ENCODE measurements at regions not wholly inside any gene's neighbourhood (a gene's known extent, or its start where the extent isn't known, plus 50 kb on each side); places are given as distances from the start of the nearest gene placed in this dataset.
"Not testable (repeated sequence)": the region's sequence is repeated elsewhere in the genome, so short reads cannot be mapped to it uniquely, and the experiment has no call there.

- no peak for DNase-seq (ENCODE audit: low read depth)
Observed at GRCh38 chr9:134530724-134531123, 110.9 kb upstream of the COL5A1 start.

DNA sequence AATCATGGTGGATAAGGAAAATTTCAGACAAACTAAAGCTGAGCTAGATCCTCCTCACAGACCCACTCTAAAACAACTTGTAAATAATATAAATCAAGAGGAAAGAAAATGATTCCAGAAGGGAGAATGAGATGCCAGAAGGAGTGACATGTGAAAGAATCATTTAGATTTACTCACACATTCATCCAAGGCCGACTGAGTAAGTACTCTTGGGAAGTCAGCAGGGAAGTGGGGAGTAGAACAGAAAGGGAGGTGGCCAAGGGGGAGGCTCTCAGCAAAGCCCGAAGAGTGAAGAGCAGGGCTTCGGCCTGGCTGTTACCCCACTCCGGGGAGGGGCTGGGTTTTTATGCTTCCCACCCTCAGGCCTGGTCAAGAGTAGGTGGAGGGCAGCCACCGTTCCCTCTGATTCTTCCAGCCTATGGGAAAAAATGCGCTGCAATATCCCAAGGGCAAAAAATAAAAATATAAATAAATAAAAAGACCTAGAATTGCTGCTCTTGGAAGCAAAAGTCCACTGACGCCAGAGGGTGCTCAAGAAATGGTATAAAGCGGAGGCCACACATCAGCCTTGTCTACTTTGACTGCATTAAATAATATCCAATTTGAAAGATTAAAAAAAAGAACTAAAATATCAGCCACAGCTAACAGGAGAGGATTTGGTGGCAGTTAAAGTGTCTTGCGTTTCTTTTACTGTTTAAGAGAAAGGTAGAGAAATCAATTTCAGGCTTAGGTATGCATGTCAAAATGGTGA lies 110.2 kb upstream of the COL5A1 start:
- DNase-seq (ENCODE audit: low read depth) = no peak

DNA sequence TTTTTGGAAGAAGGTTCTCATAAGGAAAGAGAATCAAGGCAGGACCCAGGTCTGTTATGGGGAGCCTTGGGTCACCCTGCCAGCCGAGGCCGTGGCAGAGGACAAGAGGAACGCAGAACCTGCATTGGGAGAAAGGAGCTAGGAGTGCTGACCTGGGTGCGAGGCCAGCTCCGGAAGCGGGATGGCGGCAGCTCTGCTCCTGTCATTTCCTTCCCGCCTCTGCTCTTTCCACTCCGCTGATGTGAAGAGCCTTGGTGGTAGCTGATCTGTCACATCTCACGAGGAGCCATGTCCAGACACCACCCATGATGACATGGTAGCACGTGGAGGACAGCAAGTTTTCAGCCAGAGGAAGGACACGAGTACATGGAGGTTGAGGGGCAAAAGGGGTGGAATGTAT lies 109.5 kb upstream of the COL5A1 start:
- DNase-seq (ENCODE audit: low read depth) = no peak

- DNase-seq (ENCODE audit: low read depth) = not testable (repeated sequence)
Observed at GRCh38 chr9:134532661-134533060, 108.9 kb upstream of the COL5A1 start.

DNA sequence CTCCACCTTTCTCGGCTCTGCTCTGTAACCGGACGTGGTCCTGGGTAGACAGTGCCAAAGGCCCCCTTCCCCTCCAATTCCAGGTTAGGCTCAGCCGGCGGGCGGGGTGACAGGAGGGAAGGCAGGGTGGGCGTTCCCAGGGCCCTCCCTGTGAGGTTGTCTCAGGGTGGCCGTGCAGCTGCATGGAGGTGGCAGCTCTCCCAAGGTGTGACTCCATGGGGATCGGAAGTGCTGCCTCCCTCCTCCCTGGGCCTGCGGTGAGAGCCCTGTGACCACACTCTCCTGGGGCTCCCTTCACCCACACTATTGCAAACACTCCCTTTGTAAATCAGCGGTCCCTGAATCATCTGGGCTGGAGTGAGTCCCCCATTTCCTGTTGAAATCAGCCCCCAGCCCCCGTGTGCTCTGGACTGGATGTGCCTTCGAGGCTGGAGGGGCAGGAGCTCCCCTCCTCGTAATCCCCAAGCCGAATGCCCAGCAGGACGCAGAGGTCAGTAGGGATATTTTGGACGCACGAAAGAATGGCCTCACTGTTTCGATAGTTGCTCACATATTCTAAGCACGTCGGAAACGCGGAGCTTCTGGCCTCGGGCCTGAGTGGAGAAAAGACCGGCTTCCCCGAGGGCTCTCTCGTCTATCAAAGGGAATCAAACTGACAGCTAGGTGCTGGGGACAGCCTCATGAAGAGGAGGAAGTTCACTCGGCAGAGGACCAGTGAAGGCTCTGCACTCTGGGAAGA lies 107.6 kb upstream of the COL5A1 start:
- DNase-seq (ENCODE audit: low read depth) = no peak

GRCh38 chr9:134534661-134535080 lies 106.9 kb upstream of the COL5A1 start:
- DNase-seq (ENCODE audit: low read depth) = no peak

- DNase-seq (ENCODE audit: low read depth) = no peak
Observed at GRCh38 chr9:134535171-134535570, 106.4 kb upstream of the COL5A1 start.

- DNase-seq (ENCODE audit: low read depth) = no peak
Observed at GRCh38 chr9:134536101-134536900, 105.3 kb upstream of the COL5A1 start.

DNA sequence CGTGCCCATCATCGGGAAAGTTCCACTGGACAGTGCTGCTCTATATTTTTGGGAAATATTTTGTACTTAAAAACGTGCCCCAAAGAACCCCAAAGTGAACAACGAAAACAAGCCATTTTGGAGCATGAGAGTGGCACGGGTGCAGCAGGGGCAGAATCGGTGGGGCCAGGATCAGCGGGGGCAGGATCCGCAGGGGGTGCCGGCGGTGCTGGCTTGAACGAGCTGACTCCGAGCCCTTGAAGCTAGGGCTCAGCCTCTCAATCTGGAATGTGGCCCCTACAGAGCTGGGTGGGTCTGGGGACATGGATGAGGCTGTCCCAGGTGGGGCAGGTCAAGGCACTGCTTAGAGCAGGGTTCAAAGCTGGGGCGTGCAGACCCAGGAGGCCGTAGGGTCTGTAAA lies 104.7 kb upstream of the COL5A1 start:
- no peak for DNase-seq (ENCODE audit: low read depth)

- no peak for DNase-seq (ENCODE audit: low read depth)
Observed at GRCh38 chr9:134537951-134538641, 103.5 kb upstream of the COL5A1 start.

DNA sequence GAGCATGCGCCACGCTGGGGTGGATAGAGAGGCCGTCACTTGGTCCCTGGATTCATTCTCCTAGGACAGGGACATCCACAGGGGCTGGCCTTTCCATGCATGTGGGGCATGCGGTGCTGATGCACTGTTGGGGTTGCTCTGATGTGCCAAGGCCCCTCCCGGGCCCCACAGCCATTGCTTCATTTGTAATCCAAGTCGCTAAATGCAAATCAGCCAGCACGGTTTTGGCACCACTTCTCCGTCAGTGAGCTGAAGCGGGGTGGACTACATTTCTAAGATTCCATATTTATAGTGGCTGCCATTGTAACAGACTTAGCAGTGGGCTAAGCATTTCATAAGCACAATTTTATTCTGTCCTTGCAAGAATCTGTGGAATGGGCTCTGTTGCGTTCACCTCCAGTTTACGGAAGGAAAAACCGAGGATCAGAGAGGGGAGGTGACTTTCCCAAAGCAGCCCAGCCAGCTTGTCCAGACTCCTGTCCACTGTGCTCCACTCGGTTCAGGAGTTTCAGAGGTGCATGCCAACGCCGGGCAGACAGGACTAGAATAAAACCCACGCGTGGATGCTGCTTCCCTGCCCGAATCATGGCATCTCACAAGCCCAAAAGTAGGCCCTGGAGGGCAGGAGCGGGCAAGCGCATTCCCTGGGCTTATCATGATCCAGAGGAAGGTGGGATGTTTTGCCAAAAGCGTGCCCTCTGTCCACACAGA lies 102.6 kb upstream of the COL5A1 start:
- DNase-seq (ENCODE audit: low read depth) = no peak

- no peak for DNase-seq (ENCODE audit: low read depth)
Observed at GRCh38 chr9:134539586-134540194, 101.9 kb upstream of the COL5A1 start.

DNA sequence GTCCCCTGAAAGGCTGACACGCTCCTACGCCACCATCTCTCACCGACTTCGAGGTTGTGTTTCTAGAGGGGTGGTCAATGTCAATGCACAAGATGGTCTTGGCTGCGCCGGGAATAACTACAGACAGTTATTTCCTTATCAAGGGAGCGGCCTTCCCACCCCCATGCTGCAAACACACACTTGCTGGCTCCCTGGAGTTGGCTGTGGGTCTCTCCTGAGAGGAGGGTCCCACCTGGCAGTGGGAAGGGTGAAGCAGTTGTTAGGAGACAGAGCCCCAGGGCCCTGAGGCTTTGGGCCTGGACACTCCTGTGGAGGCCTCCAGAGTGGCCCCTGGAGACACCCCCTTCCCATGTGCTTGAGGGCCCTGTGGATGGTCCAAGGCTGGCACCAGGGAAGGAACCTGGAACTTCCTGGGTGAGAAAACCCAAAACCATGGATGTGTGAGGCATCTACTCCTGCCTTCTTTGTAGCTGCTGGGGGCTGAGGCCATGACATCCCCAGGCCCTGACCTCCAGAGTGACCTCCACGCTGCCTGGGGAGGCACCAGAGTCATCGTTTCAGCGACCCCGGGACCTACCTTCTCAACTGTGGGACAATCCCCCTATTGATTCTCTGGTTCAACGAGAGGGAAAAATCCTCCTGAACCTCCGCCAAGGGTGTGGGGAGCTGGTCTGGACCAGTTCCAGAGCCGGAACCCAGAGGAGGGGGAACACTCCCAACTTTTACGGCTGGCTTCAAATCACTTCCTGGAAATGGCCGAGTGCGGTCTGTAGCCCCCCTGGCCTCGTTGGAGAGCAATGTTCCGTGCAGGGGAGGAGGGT lies 101.1 kb upstream of the COL5A1 start:
- no peak for DNase-seq (ENCODE audit: low read depth)

DNA sequence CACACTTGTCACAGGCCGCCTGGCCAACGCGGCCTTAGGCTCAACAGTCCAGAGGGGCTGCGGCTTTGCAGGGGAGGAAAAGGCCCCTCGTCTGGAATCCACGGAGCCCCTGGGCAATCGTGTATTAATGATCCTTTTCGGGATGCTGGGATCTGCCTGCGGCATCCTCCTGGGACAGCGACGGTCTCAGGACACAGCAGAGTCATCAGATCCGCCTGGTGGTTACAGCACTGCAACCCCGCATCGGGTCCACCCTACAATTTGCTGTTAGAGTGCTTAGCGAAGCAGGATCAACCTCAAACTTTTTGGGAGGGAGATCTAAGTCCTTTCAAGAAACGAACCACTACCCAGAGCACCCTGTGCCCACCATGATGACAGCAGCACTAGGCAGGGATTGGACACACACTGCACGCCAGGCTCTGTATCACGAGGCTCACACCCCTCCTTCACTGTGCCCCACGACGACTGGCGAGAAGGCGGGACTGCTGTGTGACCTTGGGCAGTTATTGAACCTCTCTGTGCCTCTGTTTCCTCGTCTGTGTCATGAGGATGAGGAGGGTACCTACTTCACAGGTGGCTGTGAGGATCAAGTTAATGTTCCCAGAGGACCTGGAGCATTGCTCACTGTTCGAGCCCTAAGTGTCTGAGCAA lies 100.4 kb upstream of the COL5A1 start:
- DNase-seq (ENCODE audit: low read depth) = no peak

DNA sequence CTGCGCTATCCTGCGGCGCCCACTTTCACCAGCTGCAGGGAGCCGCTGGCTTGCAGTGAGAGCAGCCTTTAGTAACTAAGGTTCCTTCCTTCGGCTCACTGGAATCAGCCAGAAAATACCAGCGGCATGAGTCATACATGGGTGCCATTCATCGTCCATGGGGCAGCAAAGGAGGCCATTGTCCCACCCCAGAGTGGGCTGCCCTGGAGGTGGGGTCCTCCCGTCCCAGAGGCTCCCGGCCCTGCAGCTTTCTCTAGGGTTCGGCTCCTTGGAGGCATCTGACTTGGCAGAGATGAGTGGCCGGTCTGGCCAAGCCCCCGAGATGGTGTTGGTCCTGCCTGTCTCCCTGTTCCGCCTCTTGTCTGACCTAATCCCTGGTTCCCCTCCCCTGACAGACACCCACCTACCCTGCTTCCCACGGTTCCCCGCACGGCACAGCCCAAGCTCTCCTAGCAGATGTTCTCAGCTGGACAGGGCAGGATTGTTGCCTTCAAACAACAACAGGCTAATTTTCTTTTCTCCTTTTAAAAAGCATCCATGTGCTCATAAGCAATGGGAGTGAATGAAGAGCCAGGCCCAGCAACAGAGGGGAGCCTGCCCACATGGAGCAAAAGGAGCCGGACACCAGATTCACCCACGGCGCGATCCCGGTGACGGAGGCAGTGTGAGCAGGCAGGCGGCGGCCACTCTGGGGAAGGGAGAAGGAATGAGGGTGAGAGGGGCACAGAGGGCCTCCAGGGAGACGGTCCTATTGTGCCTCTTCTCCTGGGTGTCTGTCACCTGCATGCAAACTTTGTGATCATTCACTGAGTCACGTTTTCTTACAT lies 97.0 kb upstream of the COL5A1 start:
- no peak for DNase-seq (ENCODE audit: low read depth)

DNA sequence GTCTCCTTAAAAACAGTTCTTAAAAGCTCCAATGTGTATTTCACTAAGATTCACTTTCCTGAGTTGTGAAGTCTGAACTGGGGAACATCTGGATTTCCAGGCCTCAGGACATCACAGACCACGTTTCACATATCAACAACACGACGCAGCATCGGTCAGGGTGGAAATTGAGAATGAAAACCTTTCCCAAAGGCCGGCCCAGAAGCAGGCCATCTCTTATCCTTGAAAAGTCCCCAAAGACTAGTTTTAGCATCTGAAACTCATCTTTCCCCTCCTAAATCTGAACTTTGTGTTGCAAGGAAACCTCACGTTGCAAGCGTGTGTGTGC lies 96.4 kb upstream of the COL5A1 start:
- no peak for DNase-seq (ENCODE audit: low read depth)

- no peak for DNase-seq (ENCODE audit: low read depth)
Observed at GRCh38 chr9:134545543-134546245, 95.9 kb upstream of the COL5A1 start.

DNA sequence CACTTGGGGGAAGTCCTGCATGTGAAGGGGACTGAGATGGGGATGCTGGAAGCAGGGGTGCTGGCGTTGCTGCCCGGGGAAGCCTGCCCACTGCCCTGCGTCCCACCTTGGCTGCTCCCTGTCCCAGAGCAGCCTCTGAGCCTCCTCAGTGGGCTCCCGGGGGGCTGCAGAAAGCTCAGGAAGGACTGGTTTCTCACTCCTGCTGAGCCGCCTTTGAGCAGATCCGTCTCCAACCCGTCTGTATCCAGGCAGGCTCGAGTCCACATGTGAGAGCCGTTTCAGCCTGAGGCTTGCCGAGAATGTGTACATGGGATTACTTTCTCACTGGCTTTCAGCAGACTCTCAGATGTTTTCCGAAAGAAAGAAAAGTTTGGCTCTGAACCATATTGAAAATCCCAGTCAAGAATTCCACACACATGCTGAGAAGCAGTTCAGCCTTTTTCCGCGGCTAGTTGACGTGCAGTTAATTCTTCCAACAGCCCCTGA lies 95.3 kb upstream of the COL5A1 start:
- no peak for DNase-seq (ENCODE audit: low read depth)
